ENCODE measurements at regions not wholly inside any gene's neighbourhood (a gene's known extent, or its start where the extent isn't known, plus 50 kb on each side); places are given as distances from the start of the nearest gene placed in this dataset.

DNA sequence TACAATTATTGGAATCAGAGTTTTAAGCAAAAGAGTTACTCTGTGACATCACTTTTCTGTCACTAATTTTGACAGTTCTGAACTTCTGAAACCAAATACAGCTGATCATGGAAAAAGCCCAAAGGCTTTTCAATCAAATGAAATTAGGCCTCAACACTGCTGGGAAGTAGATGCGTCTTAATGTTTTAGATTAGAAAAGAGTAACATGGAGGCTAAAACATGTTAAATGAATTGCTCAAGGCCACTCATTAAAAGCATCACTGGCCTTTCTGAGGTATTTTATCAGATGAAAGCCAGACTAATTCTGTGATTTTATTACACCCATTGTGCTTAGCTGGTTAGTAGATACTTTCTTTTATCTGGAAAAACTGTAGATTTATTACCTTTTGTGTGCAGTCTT lies 672.6 kb downstream of the CENPC start:
- TF ChIP-seq, protein P1, sequence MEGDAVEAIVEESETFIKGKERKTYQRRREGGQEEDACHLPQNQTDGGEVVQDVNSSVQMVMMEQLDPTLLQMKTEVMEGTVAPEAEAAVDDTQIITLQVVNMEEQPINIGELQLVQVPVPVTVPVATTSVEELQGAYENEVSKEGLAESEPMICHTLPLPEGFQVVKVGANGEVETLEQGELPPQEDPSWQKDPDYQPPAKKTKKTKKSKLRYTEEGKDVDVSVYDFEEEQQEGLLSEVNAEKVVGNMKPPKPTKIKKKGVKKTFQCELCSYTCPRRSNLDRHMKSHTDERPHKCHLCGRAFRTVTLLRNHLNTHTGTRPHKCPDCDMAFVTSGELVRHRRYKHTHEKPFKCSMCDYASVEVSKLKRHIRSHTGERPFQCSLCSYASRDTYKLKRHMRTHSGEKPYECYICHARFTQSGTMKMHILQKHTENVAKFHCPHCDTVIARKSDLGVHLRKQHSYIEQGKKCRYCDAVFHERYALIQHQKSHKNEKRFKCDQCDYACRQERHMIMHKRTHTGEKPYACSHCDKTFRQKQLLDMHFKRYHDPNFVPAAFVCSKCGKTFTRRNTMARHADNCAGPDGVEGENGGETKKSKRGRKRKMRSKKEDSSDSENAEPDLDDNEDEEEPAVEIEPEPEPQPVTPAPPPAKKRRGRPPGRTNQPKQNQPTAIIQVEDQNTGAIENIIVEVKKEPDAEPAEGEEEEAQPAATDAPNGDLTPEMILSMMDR (IDR thresholded peaks at IDR 0.05; ENCODE audit: insufficient read depth, low read depth, low read length): no peak
- no peak for TF ChIP-seq EZH2 (IDR thresholded peaks at IDR 0.05; ENCODE audit: insufficient read depth, low read length)

Measured in astrocyte (in vitro differentiated cells and primary cell).